ENCODE measurements at regions not wholly inside any gene's neighbourhood (a gene's known extent, or its start where the extent isn't known, plus 50 kb on each side); places are given as distances from the start of the nearest gene placed in this dataset.

DNA sequence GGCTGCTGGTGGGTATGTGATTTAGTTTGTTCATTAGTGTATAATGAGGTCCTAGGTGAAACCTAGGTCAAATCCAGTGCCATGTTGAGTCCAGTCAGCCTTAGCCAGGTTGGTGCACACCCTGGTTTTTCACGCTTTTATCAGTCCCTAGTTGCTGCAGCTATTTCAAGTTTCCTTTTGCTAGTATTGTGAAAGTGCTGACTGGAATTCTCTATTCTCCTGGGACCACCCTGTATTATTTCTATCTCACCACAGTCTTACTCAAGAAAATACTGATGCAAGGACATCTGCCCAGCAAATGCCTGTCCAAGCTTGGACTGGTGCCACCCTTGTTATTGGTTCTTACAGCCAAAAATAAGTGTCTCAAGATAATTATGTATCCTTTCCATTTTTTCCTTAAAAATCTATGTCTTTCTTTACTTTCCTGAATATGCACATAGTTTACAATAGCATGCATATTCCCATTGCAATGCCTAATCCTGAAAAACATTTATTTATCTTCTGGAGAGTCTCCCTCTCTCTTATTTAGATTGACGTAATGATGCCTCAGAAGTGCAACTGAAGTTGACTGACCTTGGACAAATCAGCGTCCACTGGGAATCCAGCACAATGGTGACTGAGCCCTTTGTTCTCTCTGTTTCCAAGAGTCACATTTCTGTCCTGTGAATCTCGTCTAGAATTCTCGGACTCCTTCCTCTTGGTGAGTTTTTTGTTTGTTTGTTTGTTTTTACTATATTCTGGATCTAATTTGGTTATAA lies 1075.0 kb downstream of the CDH9 start:
- Histone ChIP-seq H3K27ac (ENCODE audit: insufficient read length, low read depth, low read length) (no peak overlapping the region), H3K27me3 (ENCODE audit: insufficient read depth, low read length) (no peaks in the 10 kb centered on the region), H2BK120ac (ENCODE audit: low read depth, low read length, poor library complexity, severe bottlenecking) (no peak overlapping the region), H3K4ac (ENCODE audit: low read depth, low read length) (no peak overlapping the region), H4K91ac (ENCODE audit: insufficient read length, low read depth, low read length) (no peak overlapping the region), H3K18ac (ENCODE audit: insufficient read length, low read depth, low read length) (no peak overlapping the region), H3K23me2 (ENCODE audit: insufficient read length, low read depth, low read length, poor library complexity, severe bottlenecking) (no peaks in the 10 kb centered on the region), H3K79me1 (ENCODE audit: insufficient read depth, low read depth, low read length, poor library complexity, severe bottlenecking) (no peaks in the 10 kb centered on the region), H2AFZ (ENCODE audit: low read length) (no peak overlapping the region), H2AK5ac (ENCODE audit: insufficient read length, low read length) (no peak overlapping the region), H3T11ph (ENCODE audit: low read length) (no peak overlapping the region), H4K5ac (ENCODE audit: insufficient read length, low read depth, low read length) (no peak overlapping the region), H3K4me1 (ENCODE audit: insufficient read depth, low read length) (no peaks in the 10 kb centered on the region), H2BK5ac (ENCODE audit: insufficient read length, low read length) (no peak overlapping the region), H3K23ac (ENCODE audit: insufficient read length, low read depth, low read length) (no peak overlapping the region), H4K8ac (replicated peaks; ENCODE audit: insufficient read length, low read depth, low read length) (no peak overlapping the region), H2BK12ac (ENCODE audit: insufficient read length, low read depth, low read length) (no peak overlapping the region), H4K20me1 (ENCODE audit: control insufficient read depth, insufficient read depth, insufficient read length) (no peaks in the 10 kb centered on the region), H2BK20ac (ENCODE audit: low read depth, low read length, poor library complexity, severe bottlenecking) (no peak overlapping the region), H3K4me2 (ENCODE audit: insufficient read depth, insufficient read length, low read length) (no peak overlapping the region), H2BK15ac (ENCODE audit: low read depth, low read length) (no peak overlapping the region), H3K14ac (ENCODE audit: insufficient read depth, low read length) (no peak overlapping the region), H3K9ac (ENCODE audit: extremely low read depth, insufficient read length, low read length) (no peak overlapping the region), H3K56ac (ENCODE audit: insufficient read length, low read depth, low read length) (no peak overlapping the region), H3K9me3 (ENCODE audit: control insufficient read depth, low read depth, low read length) (no peaks in the 10 kb centered on the region), H3K79me2 (ENCODE audit: insufficient read depth, low read length) (no peaks in the 10 kb centered on the region)
- DNase-seq, result no peak
- no peak overlapping the region for H3K27ac Mint-ChIP-seq
- TF ChIP-seq, protein P1, sequence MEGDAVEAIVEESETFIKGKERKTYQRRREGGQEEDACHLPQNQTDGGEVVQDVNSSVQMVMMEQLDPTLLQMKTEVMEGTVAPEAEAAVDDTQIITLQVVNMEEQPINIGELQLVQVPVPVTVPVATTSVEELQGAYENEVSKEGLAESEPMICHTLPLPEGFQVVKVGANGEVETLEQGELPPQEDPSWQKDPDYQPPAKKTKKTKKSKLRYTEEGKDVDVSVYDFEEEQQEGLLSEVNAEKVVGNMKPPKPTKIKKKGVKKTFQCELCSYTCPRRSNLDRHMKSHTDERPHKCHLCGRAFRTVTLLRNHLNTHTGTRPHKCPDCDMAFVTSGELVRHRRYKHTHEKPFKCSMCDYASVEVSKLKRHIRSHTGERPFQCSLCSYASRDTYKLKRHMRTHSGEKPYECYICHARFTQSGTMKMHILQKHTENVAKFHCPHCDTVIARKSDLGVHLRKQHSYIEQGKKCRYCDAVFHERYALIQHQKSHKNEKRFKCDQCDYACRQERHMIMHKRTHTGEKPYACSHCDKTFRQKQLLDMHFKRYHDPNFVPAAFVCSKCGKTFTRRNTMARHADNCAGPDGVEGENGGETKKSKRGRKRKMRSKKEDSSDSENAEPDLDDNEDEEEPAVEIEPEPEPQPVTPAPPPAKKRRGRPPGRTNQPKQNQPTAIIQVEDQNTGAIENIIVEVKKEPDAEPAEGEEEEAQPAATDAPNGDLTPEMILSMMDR (conservative IDR thresholded peaks at IDR 0.05), result no peak
- no peaks in the 10 kb centered on the region for H3K27me3 Mint-ChIP-seq (ENCODE audit: low read depth)
- no peak overlapping the region; a peak in 1 of 5 replicates for H3K4me3 Mint-ChIP-seq
- WGBS (ENCODE audit: extremely low coverage, insufficient read length, low lambda C conversion rate), result no CpG with 5 or more reads among the region's 5 CpGs
- H3K4me1 Mint-ChIP-seq, result peaks cover 2 to 10% of the 10 kb centered on the region in 2 experiments; a peak in 3 of 4 replicates
- H3K9me3 Mint-ChIP-seq, result peaks cover 8 to 11% of the 10 kb centered on the region in 2 experiments; a peak in 3 of 5 replicates
- H3K36me3 Mint-ChIP-seq (ENCODE audit: insufficient read depth in 1 of 3, low read depth in 3 of 3), result peaks cover 0 to 8% (median 0%) of the 10 kb centered on the region in 3 experiments; a peak in 5 of 7 replicates
